GM21576 (cell line): ENCODE measurements at regions not wholly inside any gene's neighbourhood (a gene's known extent, or its start where the extent isn't known, plus 50 kb on each side); places are given as distances from the start of the nearest gene placed in this dataset.
"Not testable (repeated sequence)": the region's sequence is repeated elsewhere in the genome, so short reads cannot be mapped to it uniquely, and the experiment has no call there.

Experiments used
- ATAC-seq: cut with Tn5 transposase; IDR thresholded peaks from one replicate; pipeline ENCODE4 v1.9.1; 2021; ENCODE audit warnings: mild to moderate bottlenecking, moderate library complexity; ENCODE audit not compliant: unreplicated experiment

DNA sequence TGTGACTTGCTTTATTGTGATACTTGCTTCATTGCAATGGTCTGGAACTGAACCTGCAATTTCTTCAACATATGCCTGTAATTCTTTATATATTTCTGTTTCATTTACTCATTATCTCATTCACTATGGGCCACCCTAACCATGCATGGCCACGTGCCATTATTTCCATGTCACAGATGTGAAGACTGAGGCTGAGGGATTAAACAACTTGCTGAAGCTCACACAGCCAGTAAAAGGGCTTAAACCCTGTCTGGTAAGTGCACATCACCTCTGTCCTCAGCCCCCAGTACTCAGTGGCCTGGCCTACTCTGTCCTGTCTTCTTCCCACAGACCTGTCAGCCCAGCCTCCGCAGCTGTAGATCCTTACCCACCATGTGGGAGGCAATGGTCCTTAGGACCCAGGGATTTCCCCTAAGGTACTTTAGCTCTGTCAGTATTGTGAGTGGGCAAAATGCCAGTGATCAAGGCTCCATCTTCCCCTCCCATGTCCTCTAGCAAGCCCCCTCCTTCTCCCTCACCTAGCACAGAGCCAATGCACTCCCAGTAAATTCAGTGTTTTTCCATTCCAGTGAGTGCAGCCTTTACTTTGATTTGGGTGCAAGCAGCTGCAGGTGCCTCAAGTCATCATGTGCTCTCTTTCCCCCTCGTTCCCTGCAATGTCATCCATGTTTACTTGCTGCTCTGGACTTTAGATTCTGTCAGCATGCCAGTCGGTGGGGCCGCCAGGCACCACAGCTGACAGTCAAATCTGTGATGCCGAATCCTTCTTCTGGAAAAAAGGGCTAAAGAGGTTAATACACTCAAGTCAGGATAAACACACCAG lies 228.2 kb upstream of the PROX1 start:
- no peak for ATAC-seq

DNA sequence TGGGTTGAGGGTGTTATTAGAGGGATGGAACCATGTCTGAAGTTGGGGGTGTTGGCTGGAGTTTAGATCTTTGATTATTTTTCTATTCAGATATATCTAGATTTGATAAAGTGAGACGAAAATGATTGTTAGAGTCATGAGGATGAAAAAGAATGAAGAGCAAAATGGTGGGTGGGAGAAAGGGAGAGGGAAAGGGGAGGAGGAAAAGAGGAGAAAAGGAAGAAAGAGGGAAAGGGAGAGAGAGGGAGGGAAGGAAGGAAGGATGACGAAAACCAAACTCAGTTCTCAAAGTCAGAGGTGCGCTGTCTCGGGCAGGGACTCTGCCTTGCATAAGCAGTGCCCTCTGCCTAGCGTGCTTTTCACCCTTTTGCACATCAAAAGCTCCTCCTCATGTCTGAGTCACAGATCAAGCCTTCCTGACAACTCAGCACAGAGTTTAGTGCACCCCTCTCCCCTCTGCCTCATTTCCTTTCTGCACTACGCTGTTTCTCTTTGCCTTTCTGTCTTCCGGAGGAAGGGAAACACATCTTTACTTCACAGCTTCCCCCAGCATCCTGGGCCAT lies 225.8 kb upstream of the PROX1 start:
- ATAC-seq = no peak

DNA sequence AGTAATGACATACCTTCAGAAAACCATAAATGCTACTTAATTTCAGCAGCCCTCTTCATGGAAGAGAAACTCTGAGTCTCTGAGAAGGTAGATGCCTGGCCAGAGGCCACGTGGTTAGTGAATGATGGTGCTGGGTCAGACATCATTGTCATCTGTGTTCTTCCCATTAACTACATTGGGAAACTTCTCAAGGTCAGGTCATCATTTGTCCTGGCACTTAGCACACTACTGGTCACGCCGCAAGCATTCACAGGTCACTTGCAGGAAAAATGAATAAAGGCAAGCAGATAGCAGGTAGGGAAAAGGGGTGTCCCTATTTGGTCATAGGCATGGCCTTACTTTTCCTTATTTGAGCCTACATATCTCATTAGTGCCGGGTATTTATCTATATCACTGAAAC lies 220.1 kb upstream of the PROX1 start:
- no peak for ATAC-seq

DNA sequence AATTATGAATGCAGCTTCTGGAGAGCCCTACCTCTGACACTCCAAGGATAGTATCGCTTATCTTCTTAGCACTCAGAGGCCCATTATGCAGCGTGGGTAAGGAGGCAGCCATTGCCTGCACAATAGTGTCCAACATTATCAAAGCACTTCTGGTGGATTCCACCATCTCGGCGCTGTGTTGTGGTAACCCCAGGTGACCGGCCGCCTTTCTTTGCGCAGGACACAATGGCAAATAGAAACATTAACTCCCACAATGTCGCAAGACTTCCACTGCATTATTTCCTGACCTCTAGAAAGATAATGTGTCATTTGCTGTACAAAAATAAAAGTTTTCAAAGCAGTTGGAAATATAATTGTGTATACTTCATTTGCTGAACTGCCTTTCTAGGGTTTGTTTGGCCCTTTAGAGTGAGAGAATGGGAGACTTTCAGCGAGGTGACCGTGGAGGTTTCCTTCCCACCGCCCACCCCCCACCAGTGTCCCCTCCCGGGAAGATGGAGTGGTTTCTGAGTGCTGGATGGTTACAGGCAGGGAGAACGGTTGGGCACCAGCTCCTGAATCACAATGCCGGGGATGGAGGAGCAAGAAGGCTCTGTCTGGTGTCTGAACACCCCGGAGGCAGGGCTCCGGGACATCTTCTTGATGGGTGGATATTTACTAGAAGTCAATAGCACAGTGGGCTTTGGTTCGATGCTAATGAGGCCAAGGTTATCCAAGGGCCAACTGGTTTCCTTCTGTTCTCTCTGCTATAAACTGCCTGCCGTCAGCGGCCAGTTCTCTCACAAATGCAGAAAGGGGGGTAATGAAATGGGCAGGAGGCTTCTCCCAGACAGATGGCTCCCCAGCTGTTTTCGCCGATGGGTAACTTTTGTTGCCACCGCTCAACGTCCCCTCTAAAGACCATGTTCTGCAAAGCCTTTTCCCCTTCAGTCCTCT lies 215.4 kb upstream of the PROX1 start:
- ATAC-seq = no peak

DNA sequence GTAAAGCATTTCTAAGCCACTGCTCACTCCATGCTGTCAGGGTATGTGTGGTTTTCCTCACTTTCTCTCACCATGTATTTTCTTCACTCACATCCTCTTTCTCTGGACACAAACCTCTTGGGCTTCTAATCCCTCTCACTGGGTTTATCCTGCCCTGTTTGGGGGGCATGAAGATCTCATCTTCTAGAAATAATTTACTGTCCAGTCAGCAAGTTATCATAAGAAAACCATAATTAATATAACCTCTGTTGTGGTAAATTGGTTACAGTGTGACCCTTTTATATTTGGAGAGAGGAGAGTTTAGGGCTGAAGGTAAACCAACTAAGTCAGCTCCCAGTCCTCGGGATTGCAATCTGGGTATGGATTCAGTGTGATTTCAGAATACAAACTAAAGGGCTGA lies 213.8 kb upstream of the PROX1 start:
- ATAC-seq = no peak

DNA sequence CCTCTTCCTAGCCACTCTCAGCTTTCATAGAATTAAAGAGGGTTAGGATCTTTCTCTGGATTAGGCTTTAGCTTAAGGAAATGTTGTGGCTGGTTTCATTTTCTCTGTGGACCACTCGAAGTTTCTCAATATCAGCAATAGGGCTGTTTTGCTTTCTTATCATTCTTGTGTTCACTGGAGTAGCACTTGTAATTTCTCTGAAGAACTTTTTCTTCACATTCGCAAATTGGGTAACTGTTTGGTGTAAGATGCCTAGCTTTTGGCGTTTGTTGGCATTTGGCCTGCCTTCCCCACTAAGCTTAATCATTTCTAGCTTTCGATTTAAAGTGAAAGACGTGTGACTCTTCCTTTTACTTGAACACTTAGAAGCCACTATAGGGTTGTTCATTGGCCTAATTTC lies 210.8 kb upstream of the PROX1 start:
- no peak for ATAC-seq

DNA sequence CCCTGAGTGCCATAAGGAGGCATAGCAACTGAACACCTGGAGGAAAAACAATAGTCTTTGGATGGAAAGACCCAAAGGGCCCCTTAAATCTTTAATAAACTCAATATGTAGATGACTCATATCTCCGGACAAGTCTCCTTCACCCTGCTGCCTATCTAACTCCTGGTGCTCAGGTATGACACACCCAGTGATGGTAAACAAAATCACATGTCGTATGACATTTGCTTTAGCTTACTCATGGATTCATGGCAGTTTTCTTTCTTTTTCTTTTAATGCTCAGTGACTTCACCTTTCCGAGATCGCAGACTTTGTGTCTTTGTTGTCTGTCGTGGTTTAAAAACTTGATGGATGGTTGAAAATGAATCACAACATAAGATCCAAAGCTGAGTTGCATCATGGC lies 208.5 kb upstream of the PROX1 start:
- no peak for ATAC-seq

DNA sequence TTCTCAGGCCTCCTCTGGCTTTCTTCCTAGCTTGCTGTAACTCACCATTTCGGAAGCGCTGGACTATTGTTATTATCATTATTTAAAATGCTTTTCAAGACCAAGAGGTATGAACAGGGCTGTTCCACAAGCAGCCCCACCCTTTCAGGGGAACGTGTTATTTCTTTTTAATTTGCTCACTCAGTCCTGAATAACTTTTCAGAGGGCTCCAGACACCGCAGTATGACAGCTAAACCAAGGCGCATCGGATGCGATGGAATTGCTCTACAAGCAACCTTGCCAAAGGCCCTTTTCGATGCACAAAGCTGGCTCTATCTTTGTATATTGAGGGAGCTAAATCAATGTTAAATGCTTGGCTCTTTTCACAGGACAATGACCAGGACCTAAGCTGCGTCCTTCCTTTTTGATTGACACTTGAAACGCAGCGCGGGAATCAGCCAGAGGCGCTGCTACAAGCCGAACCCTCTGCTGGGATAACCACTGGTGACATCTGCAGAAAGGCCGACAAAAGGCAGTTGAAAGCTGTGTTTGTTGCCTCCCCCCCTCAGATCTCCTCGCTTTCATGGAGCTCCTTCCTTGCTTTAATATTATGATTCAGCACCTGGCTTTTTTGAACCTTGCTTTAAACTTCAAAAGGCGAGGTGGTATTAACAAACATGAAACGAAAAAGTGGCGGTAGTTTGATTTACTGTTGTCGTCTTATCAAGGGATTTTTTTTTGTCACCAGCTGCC lies 204.7 kb upstream of the PROX1 start:
- ATAC-seq = no peak

DNA sequence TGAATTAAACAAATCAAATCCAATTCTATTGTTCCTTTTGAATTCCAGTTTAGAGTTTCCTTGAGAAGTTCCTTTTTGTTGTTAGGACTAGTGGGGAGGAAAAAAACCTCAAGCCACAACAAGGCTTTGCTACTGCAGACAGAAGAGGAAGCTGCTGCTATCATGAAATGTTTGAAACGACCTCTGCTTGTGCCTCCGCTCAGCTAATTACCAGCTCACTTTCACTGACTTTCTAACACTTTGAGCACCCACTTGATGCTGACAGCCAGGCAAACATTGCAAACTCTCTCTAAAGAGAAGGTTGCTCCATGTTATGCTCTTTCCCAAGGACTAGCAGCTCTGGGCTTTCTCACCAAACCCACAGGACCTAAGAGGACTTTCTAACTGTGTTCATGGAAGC lies 203.9 kb upstream of the PROX1 start:
- no peak for ATAC-seq

DNA sequence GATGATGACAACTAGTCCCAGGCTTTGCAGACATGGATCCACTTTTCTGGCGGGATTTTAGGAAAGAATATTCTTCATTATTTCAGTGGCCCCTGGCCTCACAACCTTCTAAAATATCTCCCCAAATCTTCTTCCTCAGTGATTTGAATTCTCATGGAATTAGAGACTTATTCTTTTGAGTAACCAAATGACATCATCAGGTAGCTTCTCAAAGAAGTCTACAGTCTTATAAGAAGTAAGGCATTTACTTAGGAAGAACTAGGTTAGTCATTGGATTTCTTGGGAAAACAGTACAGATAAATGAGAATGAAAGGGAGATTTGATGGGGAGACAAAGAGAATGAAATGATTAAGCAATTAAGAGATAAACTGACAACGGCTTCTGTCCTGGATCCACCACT lies 201.1 kb upstream of the PROX1 start:
- no peak for ATAC-seq

DNA sequence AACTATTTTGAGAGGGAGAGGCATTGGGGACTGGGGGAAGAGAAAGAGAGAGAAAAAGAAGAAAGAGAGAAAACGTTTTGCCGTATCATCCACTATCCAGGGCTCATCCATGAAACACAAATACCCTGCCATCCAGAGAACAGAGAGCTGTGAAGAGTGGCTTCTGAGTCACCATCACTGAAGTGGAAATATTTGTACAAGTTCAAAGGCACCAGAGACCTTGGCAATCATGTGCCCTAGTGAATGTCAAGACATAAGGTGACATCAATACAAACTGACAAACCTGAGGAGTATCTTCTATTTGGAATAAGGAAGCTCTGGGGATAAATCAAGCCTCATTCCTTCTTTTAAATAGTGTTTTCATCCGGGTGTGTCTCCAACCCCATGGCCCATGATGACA lies 197.2 kb upstream of the PROX1 start:
- ATAC-seq = no peak

DNA sequence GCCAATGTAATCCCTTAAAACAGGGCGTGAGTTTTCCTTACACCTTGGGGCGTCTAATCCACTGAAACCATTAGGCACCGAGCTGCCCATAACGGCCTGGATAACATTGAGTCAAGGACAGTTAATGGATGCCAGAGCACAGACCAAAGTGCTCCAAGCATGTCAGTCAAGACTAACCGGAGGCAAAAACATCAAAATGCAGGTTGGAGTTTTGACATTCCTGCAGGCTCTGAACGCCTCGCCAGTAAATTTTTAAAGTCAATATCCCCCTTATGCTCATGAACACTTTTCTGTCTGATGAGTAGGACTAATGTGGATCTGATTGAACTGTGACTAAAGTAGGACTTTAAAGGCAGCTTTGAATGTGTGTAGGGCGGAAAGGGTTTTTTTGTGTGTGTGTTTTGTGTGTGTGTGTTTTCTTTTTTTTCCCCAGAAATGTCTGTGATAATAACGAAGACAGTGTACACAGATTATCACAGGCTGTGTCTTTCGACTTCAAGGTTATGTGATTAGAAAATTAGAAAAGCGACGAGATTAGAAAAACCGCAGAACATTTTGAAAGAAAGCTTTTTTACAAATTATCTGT lies 194.2 kb upstream of the PROX1 start:
- ATAC-seq = no peak

DNA sequence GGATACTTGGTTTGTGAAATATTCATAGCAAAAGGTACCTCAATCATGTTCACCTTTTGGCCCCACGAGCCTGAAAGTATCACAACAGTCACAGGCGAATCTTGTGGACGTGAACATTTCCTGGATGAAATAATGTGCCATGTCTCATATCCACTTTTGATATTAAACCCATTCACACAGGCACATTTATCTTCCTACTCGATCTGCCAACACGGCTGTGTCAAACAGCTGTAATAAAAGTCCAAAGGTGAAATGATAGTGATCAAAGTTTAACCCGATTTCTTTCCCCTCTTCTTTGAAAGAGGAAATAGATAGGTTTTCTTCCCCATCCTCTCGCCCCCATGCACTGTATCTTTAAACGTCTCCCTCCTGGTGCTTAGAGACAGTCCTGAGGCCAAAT lies 191.2 kb upstream of the PROX1 start:
- no peak for ATAC-seq

DNA sequence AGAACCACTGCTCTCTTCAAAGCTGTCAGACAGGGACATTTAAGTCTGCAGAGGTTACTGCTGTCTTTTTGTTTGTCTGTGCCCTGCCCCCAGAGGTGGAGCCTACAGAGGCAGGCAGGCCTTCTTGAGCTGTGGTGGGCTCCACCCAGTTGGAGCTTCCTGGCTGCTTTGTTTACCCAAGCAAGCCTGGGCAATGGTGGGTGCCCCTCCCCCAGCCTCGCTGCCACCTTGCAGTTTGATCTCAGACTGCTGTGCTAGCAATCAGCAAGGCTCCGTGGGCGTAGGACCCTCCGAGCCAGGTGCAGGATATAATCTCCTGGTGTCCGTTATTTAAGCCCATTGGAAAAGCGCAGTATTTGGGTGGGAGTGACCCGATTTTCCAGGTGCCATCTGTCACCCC lies 179.5 kb upstream of the PROX1 start:
- ATAC-seq = not testable (repeated sequence)

DNA sequence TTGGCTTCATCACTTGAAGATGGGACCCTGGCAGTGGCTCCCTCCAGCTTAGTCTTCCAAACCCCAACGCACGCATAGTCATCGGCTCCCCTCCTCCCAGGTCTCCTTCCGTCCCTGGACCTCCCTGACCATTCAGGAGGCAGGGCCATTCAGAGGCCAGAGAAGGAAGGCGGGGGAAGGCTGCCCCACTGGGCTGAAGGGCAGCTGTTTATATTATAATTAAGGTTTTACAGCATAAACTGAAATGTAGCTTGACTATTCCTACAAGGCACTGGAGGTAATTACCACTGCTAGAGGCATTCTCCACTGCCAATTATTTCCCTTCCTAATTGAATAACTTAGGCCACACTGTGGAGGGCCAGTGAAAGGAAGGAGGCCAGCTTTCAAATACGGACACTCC lies 170.6 kb upstream of the PROX1 start:
- no peak for ATAC-seq

DNA sequence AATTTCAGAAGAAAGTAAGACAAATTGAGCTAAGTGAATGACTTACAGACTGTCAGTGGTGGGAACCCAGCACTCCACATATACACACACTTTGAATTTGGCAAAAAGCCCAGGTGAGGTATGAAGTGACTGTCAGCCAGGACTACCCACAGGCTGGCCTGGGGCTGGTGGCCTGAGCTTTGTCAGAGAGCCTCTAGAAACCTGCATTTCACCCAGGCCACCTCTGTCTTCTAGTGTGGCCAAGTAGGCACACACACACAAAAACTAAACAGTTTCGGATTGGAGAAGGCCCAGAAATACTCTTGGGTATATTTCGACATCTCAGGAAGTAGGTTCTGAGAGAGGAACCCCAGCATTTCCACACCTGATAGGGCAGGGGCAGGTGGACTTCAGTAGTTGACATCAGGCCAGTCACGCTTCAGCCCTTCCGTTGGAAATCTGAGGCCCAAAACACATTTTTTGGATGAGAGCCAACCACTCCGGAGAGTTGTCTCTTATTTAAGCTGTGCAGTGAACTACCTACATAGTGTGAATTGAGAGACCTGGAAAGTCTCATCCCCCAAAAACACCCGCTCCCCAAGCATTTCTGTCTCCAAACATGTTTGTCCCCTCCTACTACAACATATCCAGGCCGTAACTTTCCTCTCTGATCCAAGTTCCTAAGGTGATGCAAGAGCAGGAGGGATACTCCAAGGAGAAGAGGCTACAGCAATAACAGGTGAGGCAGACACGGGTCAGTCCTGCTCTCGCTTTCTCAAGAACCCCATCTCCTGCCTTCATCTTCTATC lies 167.2 kb upstream of the PROX1 start:
- ATAC-seq = no peak

DNA sequence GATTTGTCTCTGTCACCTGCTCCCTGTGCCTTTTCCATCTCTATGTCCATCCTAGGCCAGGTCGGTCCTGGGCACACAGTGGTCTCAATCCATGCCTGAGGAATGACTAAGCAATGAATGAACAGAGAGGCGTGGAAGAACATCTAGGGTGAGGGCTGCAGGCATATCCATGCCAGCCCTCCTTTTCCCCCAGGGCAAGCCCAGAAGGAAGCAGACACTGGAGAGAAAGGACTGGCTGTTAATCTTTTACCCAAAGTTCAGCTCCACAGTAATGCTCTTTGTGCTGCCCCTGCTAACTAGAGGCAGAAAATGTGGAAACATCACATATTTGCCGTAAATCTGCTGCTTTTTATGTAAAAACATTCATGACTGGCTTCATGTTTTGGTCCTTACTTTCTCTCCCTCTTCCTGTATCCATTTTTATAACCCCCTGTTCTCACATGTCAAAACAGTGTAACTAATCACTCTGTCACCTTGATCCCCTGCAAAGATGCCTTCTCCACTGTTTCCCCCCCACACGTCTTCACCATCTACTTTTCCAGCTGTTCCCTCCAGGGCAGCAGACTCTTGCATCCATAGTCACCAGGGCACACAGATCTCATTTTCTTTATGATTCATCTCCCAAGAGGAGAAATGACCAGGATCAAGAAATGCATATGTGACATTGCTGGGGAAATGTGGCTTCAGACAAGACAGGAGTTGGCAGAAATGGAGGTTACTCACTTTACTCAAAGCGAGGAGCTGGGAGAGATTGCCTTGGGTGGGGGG lies 166.4 kb upstream of the PROX1 start:
- ATAC-seq = no peak

DNA sequence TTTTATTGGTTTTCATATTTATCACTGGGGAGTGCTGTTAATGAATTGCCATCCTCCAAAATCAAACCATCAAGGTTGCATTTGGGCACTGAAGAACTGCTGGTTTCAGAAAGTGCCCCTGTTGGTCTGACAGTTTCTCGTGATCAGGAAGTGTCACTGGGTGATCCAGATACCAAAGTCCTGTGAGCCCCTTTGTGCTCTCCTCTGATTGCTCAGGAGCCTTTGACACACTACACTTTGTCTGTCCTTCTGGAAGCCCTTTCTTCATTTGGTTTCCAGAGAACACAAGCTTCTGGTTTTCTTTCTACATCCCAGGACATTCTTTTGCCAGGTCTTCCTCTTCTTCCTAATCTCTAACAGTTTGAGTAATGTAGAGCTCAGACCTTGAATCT lies 165.8 kb upstream of the PROX1 start:
- ATAC-seq = no peak

DNA sequence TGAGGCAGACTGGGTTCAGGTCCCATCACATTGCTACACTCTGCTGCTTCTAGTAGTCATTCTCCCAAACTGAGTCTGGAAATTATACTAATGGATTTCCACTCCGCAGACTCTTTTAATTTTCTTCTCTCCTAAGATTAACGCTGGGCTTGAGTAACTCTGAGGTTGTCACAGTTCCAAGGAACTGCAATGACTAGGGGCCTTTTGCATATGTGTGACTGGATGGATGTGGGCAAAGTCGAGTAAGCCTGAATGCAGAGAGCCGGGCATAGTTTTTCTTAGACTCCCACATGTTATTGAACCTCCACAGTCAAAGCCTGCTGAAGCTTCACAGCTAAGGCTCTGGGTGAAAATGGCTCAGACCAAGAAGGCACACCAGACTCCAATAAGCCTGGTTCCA lies 160.9 kb upstream of the PROX1 start:
- ATAC-seq = no peak
